K562 (cell line): ENCODE measurements at regions not wholly inside any gene's neighbourhood (a gene's known extent, or its start where the extent isn't known, plus 50 kb on each side); places are given as distances from the start of the nearest gene placed in this dataset.

Experiments
- ATF4 ChIP-seq: fragments of 450-650 bp; formaldehyde crosslinking; IDR thresholded peaks from 2 replicates; pipeline ENCODE4 v1.4.0; 2022; ENCODE audit warnings: mild to moderate bottlenecking, moderate library complexity
- DLX4 ChIP-seq: fragments of 250-450 bp; sonication (Bioruptor Pico); IDR thresholded peaks from 2 replicates; pipeline ENCODE4 v1.6.1; 2021; ENCODE audit warnings: mild to moderate bottlenecking
- HMG20B ChIP-seq: fragments of 250-450 bp; sonication (Bioruptor Pico); IDR thresholded peaks from 2 replicates; pipeline ENCODE4 v1.5.0; 2021; ENCODE audit warnings: mild to moderate bottlenecking
- HNRNPL ChIP-seq: fragments of 200-400 bp; formaldehyde crosslinking; IDR thresholded peaks from 2 replicates; pipeline ENCODE4 v1.6.1; 2017; ENCODE audit warnings: low read depth, mild to moderate bottlenecking, low read length
- MGA ChIP-seq: fragments of 450-650 bp; IDR thresholded peaks from 2 replicates; pipeline ENCODE4 v1.6.1; 2016; ENCODE audit warnings: mild to moderate bottlenecking, moderate library complexity
- OTX1 ChIP-seq: fragments of 450-650 bp; formaldehyde crosslinking; IDR thresholded peaks from 2 replicates; pipeline ENCODE4 v1.4.0; 2022; ENCODE audit warnings: mild to moderate bottlenecking
- POLR2G ChIP-seq: fragments of 200-400 bp; formaldehyde crosslinking; IDR thresholded peaks from 2 replicates; pipeline ENCODE4 v1.6.1; 2017; ENCODE audit warnings: low read depth, mild to moderate bottlenecking, antibody characterized with exemption, low read length, moderate library complexity
- RFX7 ChIP-seq: fragments of 250-450 bp; sonication (Bioruptor Pico); IDR thresholded peaks from 2 replicates; pipeline ENCODE4 v1.5.1; 2021; ENCODE audit warnings: mild to moderate bottlenecking
- SMARCE1 ChIP-seq: fragments of 450-650 bp; IDR thresholded peaks from 2 replicates; pipeline ENCODE4 v1.7.1; 2016; ENCODE audit warnings: mild to moderate bottlenecking
- SRF ChIP-seq, 2 experiments: fragments of 250-450, 450-650 bp in 1 of 2; sonication (Bioruptor Pico) in 1 of 2; sonication (generic) in 1 of 2; formaldehyde crosslinking; IDR thresholded peaks; 2 replicates each; pipeline versions ENCODE4 v1.5.0 to v1.5.1; 2020 to 2022; ENCODE audit warnings: mild to moderate bottlenecking in 1 of 2, missing genetic modification reagents in 1 of 2
- SUPT5H ChIP-seq: fragments of 450-650 bp; IDR thresholded peaks from 2 replicates; pipeline ENCODE4 v1.6.1; 2016
- XRCC3 ChIP-seq: fragments of 450-650 bp; IDR thresholded peaks from 2 replicates; pipeline ENCODE4 v1.6.1; 2017; ENCODE audit warnings: mild to moderate bottlenecking, moderate library complexity
- ZKSCAN1 ChIP-seq: fragments of 150-350 bp; IDR thresholded peaks from 2 replicates; pipeline ENCODE4 v1.6.1; 2016; ENCODE audit warnings: low read depth, low read length
- ZNF436 ChIP-seq: fragments of 250-450, 450-650 bp; sonication (Bioruptor Pico); formaldehyde crosslinking; IDR thresholded peaks from 2 replicates; pipeline ENCODE4 v1.7.0; 2020; ENCODE audit warnings: mild to moderate bottlenecking
- ZNF551 ChIP-seq: fragments of 250-450 bp; sonication (Bioruptor Pico); IDR thresholded peaks from 2 replicates; pipeline ENCODE4 v1.5.0; 2021; ENCODE audit warnings: mild to moderate bottlenecking, moderate library complexity

GRCh38 chr6:26276841-26277648 is 88.0 kb upstream of the BTN3A2 start (continued):
- TF ChIP-seq SMARCE1, result no peak
- 0 out of 2 replicates have a peak, but pooled peaks have one; percentile 10 for TF ChIP-seq ZNF551 (CRISPR knock-in tag)
- 0 out of 2 replicates have a peak, but pooled peaks have one; percentile 57 for TF ChIP-seq ZNF436 (CRISPR knock-in tag)
- TF ChIP-seq SUPT5H, result 0 out of 2 replicates have a peak, but pooled peaks have one; percentile 39
- TF ChIP-seq SRF (CRISPR knock-in tag; IDR thresholded peaks at IDR 0.05), result 0 out of 4 replicates have a peak, but pooled peaks of 1 of the 2 experiments have one; percentile 45
- peak; percentile 91 for TF ChIP-seq ZKSCAN1
- peak; percentile 90 for TF ChIP-seq OTX1 (CRISPR knock-in tag)
- TF ChIP-seq POLR2G, result peak; percentile 23; the same call in 1 of the 2 replicates
- TF ChIP-seq ATF4, result peak; percentile 66
- TF ChIP-seq HNRNPL, result no peak
- 0 out of 2 replicates have a peak, but pooled peaks have one; percentile 54 for TF ChIP-seq HMG20B (CRISPR knock-in tag)
- TF ChIP-seq XRCC3, result no peak
- no peak for TF ChIP-seq MGA
- 0 out of 2 replicates have a peak, but pooled peaks have one; percentile 3 for TF ChIP-seq RFX7 (CRISPR knock-in tag)
- 0 out of 2 replicates have a peak, but pooled peaks have one; percentile 10 for TF ChIP-seq DLX4 (CRISPR knock-in tag)
